Adipocyte (in vitro differentiated cells): ENCODE measurements at regions not wholly inside any gene's neighbourhood (a gene's known extent, or its start where the extent isn't known, plus 50 kb on each side); places are given as distances from the start of the nearest gene placed in this dataset.

Experiments
- DNase-seq: peaks from one replicate; pipeline ENCODE4 v3.0.0-alpha.2; 2015; ENCODE audit warnings: low read depth
- H3K27me3 ChIP-seq: replicated peaks from 2 replicates; pipeline ENCODE4 v1.7.0; 2013; ENCODE audit warnings: mild to moderate bottlenecking, low read length, moderate library complexity; ENCODE audit not compliant: control insufficient read depth, insufficient read depth
- H3K36me3 ChIP-seq: 2 replicates; pipeline ENCODE4 v1.7.0; 2013; ENCODE audit warnings: low read length, mild to moderate bottlenecking, moderate library complexity; ENCODE audit not compliant: control insufficient read depth, insufficient read depth, severe bottlenecking
- H3K4me1 ChIP-seq: 2 replicates; pipeline ENCODE4 v1.7.0; 2013; ENCODE audit warnings: mild to moderate bottlenecking, low read length, moderate library complexity; ENCODE audit not compliant: control insufficient read depth, insufficient read depth
- H3K4me3 ChIP-seq: 2 replicates; pipeline ENCODE4 v1.7.0; 2013; ENCODE audit warnings: mild to moderate bottlenecking, low read length, moderate library complexity
- H3K9ac ChIP-seq: 2 replicates; pipeline ENCODE4 v1.7.0; 2013; ENCODE audit warnings: mild to moderate bottlenecking, low read length, moderate library complexity
- H3K9me3 ChIP-seq: 2 replicates; pipeline ENCODE4 v1.7.0; 2013; ENCODE audit warnings: mild to moderate bottlenecking, low read length, moderate library complexity; ENCODE audit not compliant: control insufficient read depth

DNA sequence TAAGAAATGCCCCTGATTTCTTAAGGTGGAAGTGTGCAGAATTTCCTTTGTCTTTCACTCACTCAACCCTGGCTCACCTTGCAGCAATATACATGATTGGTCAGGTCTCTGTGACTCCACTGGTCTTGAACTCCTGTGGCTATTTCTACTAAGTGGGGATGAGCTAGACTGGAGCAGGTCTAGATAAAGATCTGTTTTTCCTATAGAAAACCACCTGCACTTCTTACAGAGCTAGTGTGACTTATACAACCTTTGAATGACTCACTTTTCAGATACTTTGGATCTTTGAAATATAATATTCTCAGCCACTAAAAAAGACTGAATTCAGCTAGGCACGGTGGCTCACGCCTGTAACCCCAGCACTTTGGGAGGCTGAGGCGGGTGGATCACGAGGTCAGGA, 98.5 kb upstream of the KCTD1 start:
- Histone ChIP-seq H3K36me3 (no peaks in the 10 kb centered on the region), H3K9me3 (no peaks in the 10 kb centered on the region), H3K4me3 (no peak overlapping the region), H3K9ac (no peak overlapping the region), H3K27me3 (peaks cover 25% of the 10 kb centered on the region), H3K4me1 (no peaks in the 10 kb centered on the region)
- DNase-seq: no peak

DNA sequence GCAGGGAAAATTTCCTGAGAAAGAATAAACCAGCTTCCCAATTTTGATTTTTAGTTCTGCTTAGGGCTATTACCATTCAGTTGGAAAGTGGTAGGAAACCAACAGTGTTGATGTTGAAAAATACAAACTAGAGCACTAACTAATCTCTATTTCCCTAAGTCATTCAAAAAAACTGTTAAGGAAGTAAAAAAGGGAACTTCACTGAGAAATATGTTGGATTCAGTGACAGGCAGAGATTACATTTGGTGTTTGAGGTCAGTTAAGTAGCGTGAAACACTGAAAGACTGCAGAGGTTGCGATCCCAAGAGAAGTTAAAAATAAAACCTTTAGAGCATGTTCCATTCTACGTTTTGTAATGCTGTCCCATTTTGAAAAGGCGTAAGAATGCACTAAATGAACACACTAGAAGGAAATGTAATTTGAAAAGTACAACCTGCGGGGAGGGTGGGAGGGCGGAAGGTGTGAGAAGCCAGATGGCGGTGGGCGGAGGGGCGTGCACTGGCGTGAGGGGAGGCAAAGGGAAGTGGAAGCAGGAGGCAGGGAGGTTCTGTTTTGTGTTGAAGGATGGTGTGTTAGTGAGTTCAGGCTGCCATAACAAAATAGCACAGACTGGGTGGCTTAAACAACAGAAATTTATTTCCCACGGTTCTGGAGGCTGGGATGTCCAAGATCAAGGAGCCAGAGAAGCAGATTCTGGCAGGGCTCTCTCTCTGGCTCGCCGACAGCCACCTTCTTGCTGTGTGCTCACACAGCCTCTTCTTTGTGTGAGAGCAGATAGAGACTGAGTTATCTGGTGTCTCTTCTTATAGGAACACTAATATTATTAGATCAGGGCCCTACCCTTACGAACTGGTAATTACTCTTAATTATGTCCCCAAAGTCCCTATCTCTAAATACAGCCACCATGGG, 94.3 kb upstream of the KCTD1 start:
- H3K27me3 ChIP-seq: peaks cover 23% of the 10 kb centered on the region
- no peak for DNase-seq
- no peaks in the 10 kb centered on the region for H3K9me3 ChIP-seq
- no peaks in the 10 kb centered on the region for H3K4me1 ChIP-seq
- no peak overlapping the region for H3K9ac ChIP-seq
- no peaks in the 10 kb centered on the region for H3K36me3 ChIP-seq
- H3K4me3 ChIP-seq: no peak overlapping the region

DNA sequence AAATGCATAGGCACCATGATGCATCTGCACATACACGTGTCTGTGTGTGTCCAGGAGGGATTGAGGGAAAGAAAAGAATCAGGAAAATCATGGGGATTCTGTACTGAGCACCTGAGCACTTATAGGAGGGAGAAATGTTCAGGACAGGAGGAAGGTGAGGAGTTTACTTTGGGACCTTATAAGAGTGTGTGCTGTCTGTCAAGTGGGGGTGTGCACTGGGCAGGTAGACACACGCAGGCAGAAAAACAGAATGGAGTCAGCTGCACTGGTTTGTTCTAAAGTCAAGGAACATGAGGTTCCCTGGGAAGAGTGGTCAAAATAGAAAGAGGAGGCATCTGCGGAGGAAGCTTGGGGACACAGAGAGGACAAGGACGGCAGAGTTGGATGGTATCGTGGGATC, 92.2 kb upstream of the KCTD1 start:
- Histone ChIP-seq H3K9ac (no peak overlapping the region), H3K27me3 (peaks cover 37% of the 10 kb centered on the region), H3K4me3 (no peak overlapping the region), H3K9me3 (no peaks in the 10 kb centered on the region), H3K4me1 (no peaks in the 10 kb centered on the region), H3K36me3 (no peaks in the 10 kb centered on the region)
- DNase-seq: no peak

DNA sequence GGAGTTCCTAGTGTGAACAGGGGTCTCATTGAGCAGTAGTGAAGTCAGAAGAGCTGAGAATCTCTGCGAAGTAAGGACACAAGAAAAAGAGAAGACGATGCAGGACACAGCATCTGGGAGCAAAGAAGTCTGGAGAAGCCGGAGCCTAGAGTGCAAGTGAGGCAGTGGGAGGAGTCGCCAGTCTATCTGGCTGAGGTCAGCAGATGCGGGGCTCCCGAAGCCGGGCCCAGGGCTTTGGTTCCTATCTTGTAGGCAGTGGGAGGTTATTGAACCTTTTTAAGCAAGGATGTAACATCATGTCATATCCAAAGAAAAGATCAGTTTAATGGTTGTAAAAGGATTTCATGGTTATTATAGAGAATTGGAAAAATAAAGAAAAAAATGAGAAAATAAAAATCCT, 90.8 kb upstream of the KCTD1 start:
- no peaks in the 10 kb centered on the region for H3K36me3 ChIP-seq
- peaks cover 42% of the 10 kb centered on the region for H3K27me3 ChIP-seq
- no peaks in the 10 kb centered on the region for H3K4me1 ChIP-seq
- no peak overlapping the region for H3K4me3 ChIP-seq
- no peak for DNase-seq
- no peaks in the 10 kb centered on the region for H3K9me3 ChIP-seq
- H3K9ac ChIP-seq: no peak overlapping the region

DNA sequence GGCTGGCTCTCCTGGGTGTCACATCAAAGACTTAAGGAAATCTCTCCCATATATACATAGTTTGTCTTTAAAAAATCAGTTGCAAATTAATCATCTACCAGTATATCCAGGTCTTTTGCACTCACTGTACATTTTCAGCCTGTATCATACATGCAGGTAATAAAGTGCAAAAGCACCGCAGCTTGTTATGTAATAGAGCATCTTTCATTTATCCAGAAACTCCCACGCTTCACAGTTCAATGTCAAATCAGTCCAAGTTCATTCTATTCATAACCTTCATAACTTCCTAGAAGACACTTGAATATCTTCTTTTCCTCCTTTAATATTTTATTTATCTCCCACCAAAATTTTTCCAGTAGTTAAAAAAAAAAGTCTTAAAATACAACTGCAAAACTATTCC, 89.6 kb upstream of the KCTD1 start:
- DNase-seq: no peak
- Histone ChIP-seq H3K9ac (no peak overlapping the region), H3K27me3 (peaks cover 40% of the 10 kb centered on the region), H3K4me1 (no peaks in the 10 kb centered on the region), H3K9me3 (no peaks in the 10 kb centered on the region), H3K36me3 (no peaks in the 10 kb centered on the region), H3K4me3 (no peak overlapping the region)

DNA sequence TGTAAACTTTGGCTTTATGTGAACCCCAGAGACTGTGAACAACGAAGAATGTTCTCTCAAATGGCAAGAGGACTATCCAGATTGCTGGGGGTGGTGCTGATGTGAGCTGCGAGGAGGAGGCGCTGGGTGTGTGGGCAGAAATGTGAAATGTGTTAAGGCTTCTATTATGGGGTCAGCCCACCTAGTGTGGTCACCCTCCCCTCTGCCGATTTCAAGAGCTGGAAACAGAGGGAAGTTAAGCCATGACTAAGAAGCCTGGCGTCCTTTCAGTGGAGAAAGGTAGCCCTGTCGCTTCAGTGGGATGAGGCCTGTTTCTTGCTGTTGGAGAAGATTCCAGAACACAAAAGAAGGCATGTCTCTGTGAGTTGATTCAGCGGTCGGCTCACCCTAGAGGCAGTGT, 89.0 kb upstream of the KCTD1 start:
- no peaks in the 10 kb centered on the region for H3K36me3 ChIP-seq
- H3K9me3 ChIP-seq: no peaks in the 10 kb centered on the region
- no peak overlapping the region for H3K4me3 ChIP-seq
- no peak overlapping the region for H3K9ac ChIP-seq
- H3K4me1 ChIP-seq: no peaks in the 10 kb centered on the region
- H3K27me3 ChIP-seq: peaks cover 37% of the 10 kb centered on the region
- no peak for DNase-seq

DNA sequence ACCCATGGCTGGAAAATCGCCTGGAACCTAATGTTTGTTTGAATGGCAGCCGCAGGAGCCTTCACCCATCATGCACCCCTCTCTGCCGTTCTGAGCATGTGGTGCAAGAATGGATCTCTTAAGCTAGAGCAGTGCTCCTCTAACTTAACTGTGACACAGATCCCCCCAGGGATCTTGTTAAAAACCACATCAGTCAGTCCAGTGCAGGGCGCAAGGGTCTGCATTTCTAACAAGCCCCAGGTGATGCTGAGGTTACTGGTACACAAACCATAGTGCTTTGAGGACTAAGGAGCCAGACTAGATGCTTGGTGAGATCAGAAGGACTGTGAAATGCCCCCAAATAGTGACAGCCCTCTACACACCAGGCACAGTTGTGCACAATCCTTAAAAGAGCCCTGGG, 87.1 kb upstream of the KCTD1 start:
- Histone ChIP-seq H3K36me3 (no peaks in the 10 kb centered on the region), H3K4me3 (no peak overlapping the region), H3K4me1 (no peaks in the 10 kb centered on the region), H3K9ac (no peak overlapping the region), H3K9me3 (no peaks in the 10 kb centered on the region), H3K27me3 (peaks cover 27% of the 10 kb centered on the region)
- DNase-seq: no peak

DNA sequence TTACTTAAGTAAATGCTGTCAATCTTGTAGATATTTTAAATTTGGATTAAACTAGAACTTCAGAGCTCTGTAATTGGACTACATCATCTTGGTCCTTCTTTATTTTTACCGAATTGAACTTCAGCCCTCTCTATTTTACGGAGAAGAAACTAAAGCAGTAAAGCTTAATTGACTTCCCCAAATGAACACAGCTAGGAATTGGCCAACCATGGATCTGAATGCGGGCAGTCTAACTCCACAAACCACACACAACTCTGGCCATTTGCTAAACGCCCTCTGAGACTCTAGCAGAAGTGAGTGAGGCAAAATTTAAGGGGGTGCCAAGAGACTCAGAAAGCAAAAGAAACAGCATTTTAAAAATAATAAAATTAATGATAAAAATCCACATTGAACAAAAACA, 86.3 kb upstream of the KCTD1 start:
- Histone ChIP-seq H3K9ac (no peak overlapping the region), H3K4me3 (no peak overlapping the region), H3K4me1 (no peaks in the 10 kb centered on the region), H3K36me3 (no peaks in the 10 kb centered on the region), H3K9me3 (no peaks in the 10 kb centered on the region), H3K27me3 (peaks cover 21% of the 10 kb centered on the region)
- no peak for DNase-seq

DNA sequence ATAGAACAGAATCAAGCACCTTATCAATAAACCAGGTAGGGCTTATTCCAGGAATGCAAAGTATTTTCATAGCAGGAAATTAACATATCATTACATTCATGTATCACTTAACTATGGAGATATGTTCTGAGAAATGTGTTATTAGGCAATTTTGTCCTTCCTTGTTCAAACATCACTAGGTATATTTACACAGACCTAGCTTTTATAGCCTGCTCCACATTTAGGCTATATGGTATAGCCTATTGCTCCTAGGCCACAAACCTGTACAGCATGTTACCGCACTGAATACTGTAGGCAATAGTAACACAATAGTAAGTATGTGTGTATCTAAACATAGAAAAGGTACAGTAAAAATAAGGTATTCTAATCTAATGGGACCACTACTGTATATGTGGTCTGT, 82.8 kb upstream of the KCTD1 start:
- Histone ChIP-seq H3K9me3 (no peaks in the 10 kb centered on the region), H3K36me3 (no peaks in the 10 kb centered on the region), H3K4me1 (no peaks in the 10 kb centered on the region), H3K27me3 (peaks cover 14% of the 10 kb centered on the region), H3K4me3 (no peak overlapping the region), H3K9ac (no peak overlapping the region)
- no peak for DNase-seq

DNA sequence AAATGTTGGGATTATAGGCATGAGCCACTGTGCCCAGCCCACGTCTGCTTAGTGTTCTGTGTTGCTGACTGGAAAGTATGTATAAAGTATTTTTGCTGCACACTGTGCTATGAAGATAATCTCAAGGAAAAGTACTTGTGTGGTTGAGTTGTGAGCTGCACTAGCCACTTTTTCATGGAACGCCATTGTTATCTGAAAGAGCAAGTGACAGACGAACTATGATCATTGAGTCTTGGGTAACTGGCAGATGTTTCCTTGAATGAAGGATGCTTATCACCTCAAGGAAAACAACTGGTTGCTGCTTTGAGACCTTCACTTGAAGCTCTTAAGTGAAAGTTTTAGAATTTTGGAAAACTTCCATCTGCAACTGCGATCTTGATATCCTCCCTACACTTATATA, 82.2 kb upstream of the KCTD1 start:
- H3K9me3 ChIP-seq: no peaks in the 10 kb centered on the region
- no peak for DNase-seq
- H3K27me3 ChIP-seq: peaks cover 11% of the 10 kb centered on the region
- H3K9ac ChIP-seq: no peak overlapping the region
- H3K36me3 ChIP-seq: no peaks in the 10 kb centered on the region
- H3K4me3 ChIP-seq: no peak overlapping the region
- H3K4me1 ChIP-seq: no peaks in the 10 kb centered on the region

DNA sequence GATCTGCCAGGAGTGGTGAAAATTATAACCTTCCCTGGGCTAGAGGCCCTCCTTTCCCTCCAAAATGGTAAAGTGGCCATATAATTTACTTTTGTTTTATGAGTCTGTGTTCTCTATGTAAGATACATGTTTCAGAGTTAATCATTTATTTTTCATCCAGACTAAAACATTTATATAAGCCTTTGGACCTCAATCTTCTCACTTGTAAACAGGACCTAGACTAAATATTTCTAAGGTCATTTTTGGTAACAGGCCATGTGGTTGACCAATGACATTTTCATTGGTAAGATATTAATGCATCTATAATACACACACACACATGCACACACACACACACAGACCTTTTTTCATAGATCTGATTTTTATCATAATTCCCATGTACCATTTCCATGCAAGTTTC, 79.7 kb upstream of the KCTD1 start:
- Histone ChIP-seq H3K9ac (no peak overlapping the region), H3K4me3 (no peak overlapping the region), H3K27me3 (peaks cover 5% of the 10 kb centered on the region), H3K4me1 (no peaks in the 10 kb centered on the region), H3K9me3 (peaks cover 5% of the 10 kb centered on the region), H3K36me3 (no peaks in the 10 kb centered on the region)
- DNase-seq: no peak

DNA sequence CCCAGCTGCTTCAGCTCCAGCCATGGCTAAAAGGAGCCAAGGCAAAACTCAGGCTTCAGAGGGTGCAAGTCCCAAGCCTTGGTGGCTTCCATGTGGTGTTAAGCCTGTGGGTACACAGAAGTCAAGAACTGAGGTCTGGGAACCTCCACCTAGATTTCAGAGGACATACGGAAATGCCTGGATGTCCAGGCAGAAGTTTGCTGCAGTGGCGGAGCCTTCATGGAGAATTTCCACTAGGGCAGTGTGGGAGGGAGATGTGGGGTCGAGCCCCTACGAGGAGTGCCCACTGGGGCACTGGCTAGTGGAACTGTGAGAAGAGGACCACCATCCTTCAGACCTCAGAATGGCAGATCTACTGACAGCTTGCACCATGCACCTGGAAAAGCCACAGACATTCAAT, 76.1 kb upstream of the KCTD1 start:
- Histone ChIP-seq H3K36me3 (no peaks in the 10 kb centered on the region), H3K4me3 (no peak overlapping the region), H3K4me1 (no peaks in the 10 kb centered on the region), H3K27me3 (peaks cover 9% of the 10 kb centered on the region), H3K9ac (no peak overlapping the region), H3K9me3 (peaks cover 5% of the 10 kb centered on the region)
- no peak for DNase-seq
